ENCODE measurements at regions not wholly inside any gene's neighbourhood (a gene's known extent, or its start where the extent isn't known, plus 50 kb on each side); places are given as distances from the start of the nearest gene placed in this dataset.

DNA sequence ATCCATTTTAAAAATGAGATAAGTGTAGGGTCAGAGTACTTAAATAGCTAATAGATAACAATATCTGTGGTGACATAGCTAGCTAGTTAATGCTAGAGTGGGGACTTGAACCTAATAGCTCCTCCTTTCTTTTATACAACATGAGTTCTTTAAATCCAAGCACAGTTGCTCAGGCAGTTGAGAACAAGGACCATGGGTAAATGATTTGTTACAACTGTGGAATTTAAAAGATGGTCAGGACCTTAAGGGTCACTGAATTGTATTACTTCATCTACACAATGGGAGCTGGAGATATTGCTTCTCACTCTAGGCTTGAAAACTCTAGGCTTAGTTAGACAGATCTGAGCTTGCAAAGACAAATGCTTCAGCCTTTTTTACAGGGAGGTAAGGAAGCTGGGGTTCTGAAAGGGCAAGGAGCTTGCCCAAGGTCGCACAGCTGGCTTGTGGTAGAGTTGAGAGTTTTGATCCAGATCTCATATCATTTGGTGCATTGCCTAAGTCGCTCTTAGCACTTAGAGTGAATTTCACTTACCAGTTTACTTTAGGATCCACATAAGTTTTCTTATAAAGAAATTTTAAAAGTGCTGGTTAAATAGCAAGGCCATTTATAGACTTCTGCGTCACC is 90.2 kb downstream of the EDEM1 start:
- TF ChIP-seq, protein P1, sequence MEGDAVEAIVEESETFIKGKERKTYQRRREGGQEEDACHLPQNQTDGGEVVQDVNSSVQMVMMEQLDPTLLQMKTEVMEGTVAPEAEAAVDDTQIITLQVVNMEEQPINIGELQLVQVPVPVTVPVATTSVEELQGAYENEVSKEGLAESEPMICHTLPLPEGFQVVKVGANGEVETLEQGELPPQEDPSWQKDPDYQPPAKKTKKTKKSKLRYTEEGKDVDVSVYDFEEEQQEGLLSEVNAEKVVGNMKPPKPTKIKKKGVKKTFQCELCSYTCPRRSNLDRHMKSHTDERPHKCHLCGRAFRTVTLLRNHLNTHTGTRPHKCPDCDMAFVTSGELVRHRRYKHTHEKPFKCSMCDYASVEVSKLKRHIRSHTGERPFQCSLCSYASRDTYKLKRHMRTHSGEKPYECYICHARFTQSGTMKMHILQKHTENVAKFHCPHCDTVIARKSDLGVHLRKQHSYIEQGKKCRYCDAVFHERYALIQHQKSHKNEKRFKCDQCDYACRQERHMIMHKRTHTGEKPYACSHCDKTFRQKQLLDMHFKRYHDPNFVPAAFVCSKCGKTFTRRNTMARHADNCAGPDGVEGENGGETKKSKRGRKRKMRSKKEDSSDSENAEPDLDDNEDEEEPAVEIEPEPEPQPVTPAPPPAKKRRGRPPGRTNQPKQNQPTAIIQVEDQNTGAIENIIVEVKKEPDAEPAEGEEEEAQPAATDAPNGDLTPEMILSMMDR (IDR thresholded peaks at IDR 0.05) = no peak
- Mint-ChIP-seq H3K27ac (no peak overlapping the region), H3K9me3 (peaks cover 31% of the 10 kb centered on the region), H3K4me3 (no peak overlapping the region), H3K4me1 (no peaks in the 10 kb centered on the region), H3K27me3 (ENCODE audit: low read depth, poor library complexity) (peaks cover 6% of the 10 kb centered on the region), H3K36me3 (ENCODE audit: low read depth) (no peaks in the 10 kb centered on the region)
- no peak for DNase-seq

DNA sequence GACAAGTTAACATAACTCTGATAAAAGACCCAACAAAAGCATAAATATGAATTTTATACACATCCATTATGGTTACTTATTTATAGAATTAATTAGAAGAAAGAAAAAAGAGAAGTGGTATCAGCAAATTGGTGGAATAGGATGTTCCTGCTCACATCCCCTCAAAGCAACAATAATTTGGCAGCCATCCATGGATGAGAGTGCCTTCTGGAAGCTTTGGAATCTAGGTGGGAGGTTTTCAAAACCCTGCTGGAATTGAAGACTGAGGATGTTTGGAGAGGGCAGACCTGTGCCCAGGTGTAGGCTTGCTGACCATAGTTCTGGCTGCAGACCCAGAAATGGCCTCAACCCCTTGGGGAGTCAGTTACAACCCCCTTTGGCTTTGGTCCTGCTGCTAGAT is 91.2 kb downstream of the EDEM1 start:
- H3K9me3 Mint-ChIP-seq = peaks cover 34% of the 10 kb centered on the region
- peaks cover 6% of the 10 kb centered on the region for H3K27me3 Mint-ChIP-seq (ENCODE audit: low read depth, poor library complexity)
- DNase-seq = no peak
- TF ChIP-seq, protein P1 (IDR thresholded peaks at IDR 0.05) = no peak
- no peak overlapping the region for H3K4me3 Mint-ChIP-seq
- no peaks in the 10 kb centered on the region for H3K36me3 Mint-ChIP-seq (ENCODE audit: low read depth)
- H3K4me1 Mint-ChIP-seq = no peaks in the 10 kb centered on the region
- no peak overlapping the region for H3K27ac Mint-ChIP-seq

DNA sequence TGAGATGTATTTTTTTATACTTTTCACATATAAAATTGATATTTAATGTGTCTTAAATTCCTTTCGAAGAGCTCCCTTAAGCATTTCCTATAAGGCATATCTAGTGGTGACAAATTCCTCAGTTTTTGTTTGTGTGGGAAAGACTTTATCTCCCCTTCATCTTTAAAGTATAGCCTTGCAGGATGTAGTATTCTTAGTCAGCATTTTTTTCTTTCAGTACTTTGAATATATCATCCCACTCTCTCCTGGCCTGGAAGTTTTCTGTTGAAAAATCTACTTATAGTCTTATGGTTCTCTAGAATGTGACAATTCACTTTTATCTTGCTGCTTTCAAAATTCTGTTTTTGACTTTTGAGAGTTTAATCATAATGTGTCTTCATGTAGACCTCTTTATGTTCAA is 95.2 kb downstream of the EDEM1 start:
- H3K36me3 Mint-ChIP-seq (ENCODE audit: low read depth) = no peaks in the 10 kb centered on the region
- H3K27ac Mint-ChIP-seq = no peak overlapping the region
- TF ChIP-seq, protein P1 (IDR thresholded peaks at IDR 0.05) = no peak
- no peaks in the 10 kb centered on the region for H3K4me1 Mint-ChIP-seq
- no peak overlapping the region for H3K4me3 Mint-ChIP-seq
- H3K9me3 Mint-ChIP-seq = peaks cover 69% of the 10 kb centered on the region
- H3K27me3 Mint-ChIP-seq (ENCODE audit: low read depth, poor library complexity) = peaks cover 11% of the 10 kb centered on the region
- DNase-seq = no peak

DNA sequence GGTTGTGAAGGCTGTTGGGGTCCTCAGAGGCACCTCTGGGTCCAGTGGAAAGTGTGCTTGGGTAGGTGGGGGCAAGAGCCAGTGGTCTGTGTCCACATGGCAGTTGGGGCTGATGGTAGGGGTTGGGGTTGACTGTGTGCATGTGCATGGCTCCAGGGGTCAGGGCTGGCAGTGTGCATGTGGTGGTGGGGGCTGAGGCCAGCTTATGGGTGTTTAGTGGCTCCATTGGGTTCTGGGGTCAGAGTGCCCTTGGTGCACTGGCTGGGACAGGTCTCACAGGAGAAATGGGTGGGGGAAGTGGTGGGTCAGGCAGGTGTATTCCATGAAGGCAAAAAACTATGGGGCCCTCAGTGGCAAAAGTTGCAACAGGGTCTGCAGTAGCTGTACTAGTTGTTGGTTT is 97.9 kb downstream of the EDEM1 start:
- peaks cover 15% of the 10 kb centered on the region for H3K27me3 Mint-ChIP-seq (ENCODE audit: low read depth, poor library complexity)
- peaks cover 8% of the 10 kb centered on the region for H3K36me3 Mint-ChIP-seq (ENCODE audit: low read depth)
- TF ChIP-seq, protein P1 (IDR thresholded peaks at IDR 0.05) = no peak
- no peak overlapping the region for H3K4me3 Mint-ChIP-seq
- no peak for DNase-seq
- no peak overlapping the region for H3K27ac Mint-ChIP-seq
- peaks cover 72% of the 10 kb centered on the region for H3K9me3 Mint-ChIP-seq
- no peaks in the 10 kb centered on the region for H3K4me1 Mint-ChIP-seq

DNA sequence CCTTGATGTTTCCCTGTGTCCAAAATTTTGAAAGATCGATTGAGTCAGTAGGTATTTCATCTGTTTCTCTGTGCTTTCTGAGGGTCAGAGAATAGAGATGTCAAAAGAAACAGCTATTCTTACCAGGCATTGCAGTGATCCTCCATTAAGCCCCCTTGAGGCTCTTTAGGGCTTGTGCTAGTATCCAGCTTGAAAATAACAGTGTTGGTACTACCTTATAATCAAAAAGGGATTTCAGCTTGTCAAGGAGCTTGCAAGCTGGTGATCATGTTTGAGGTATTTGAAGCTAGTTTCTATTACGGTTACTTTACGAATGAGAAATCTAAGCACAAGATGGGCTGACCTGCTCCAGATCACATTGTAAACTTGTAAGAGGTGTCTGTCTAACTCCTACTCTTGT is 103.4 kb downstream of the EDEM1 start:
- peaks cover 44% of the 10 kb centered on the region for H3K9me3 Mint-ChIP-seq
- H3K4me1 Mint-ChIP-seq = peaks cover 19% of the 10 kb centered on the region
- H3K27ac Mint-ChIP-seq = no peak overlapping the region
- H3K4me3 Mint-ChIP-seq = no peak overlapping the region
- no peak for DNase-seq
- peaks cover 13% of the 10 kb centered on the region for H3K36me3 Mint-ChIP-seq (ENCODE audit: low read depth)
- TF ChIP-seq, protein P1 (IDR thresholded peaks at IDR 0.05) = no peak
- peaks cover 11% of the 10 kb centered on the region for H3K27me3 Mint-ChIP-seq (ENCODE audit: low read depth, poor library complexity)

DNA sequence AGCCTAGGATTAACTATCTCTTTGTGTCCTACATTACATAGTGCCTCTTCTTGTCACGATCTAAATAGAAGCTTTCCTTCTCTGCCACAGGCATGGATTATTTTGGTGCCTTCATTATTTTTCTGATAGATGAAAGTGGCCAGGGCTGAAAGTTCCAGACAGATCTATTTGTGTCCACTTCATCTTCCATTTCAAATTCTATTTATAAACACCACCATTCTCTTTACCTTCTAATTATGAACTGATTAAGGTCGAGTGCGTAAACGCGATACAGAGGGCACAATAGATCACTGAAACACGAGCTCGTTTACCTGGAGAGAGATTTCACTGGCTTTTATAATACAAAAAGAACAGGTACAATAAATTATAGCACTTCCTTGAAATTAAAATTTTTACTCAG is 105.0 kb downstream of the EDEM1 start:
- peaks cover 37% of the 10 kb centered on the region for H3K9me3 Mint-ChIP-seq

More for the DNA sequence above, 105.0 kb downstream of the EDEM1 start:
- Mint-ChIP-seq H3K4me1 (peaks cover 28% of the 10 kb centered on the region), H3K27me3 (ENCODE audit: low read depth, poor library complexity) (peaks cover 6% of the 10 kb centered on the region), H3K27ac (no peak overlapping the region), H3K4me3 (no peak overlapping the region), H3K36me3 (ENCODE audit: low read depth) (peaks cover 20% of the 10 kb centered on the region)
- TF ChIP-seq, protein P1 (IDR thresholded peaks at IDR 0.05) = no peak
- no peak for DNase-seq

Data from nephron progenitor cell (in vitro differentiated cells).